ENCODE measurements at regions not wholly inside any gene's neighbourhood (a gene's known extent, or its start where the extent isn't known, plus 50 kb on each side); places are given as distances from the start of the nearest gene placed in this dataset.

GRCh38 chr10:61096056-61096455 lies 152.1 kb upstream of the RHOBTB1 start:
- TF ChIP-seq POLR2AphosphoS5 (IDR thresholded peaks at IDR 0.05) (no peak), CTCF (IDR thresholded peaks at IDR 0.05) (no peak), POLR2A (IDR thresholded peaks at IDR 0.05) (no peak)
- no peak overlapping the region for H3K4me3 ChIP-seq
- no peaks in the 10 kb centered on the region for H3K27me3 ChIP-seq
- intact Hi-C loops (cut with DNase I; ENCODE audit: low total_unique reads): no loop called here
- no peaks in the 10 kb centered on the region for H3K36me3 ChIP-seq
- DNase-seq (ENCODE audit: low spot score in 2 of 2): no peak
- no peaks in the 10 kb centered on the region for H3K4me1 ChIP-seq
- no peak overlapping the region for H3K27ac ChIP-seq
- H3K9me3 ChIP-seq: no peaks in the 10 kb centered on the region

DNA sequence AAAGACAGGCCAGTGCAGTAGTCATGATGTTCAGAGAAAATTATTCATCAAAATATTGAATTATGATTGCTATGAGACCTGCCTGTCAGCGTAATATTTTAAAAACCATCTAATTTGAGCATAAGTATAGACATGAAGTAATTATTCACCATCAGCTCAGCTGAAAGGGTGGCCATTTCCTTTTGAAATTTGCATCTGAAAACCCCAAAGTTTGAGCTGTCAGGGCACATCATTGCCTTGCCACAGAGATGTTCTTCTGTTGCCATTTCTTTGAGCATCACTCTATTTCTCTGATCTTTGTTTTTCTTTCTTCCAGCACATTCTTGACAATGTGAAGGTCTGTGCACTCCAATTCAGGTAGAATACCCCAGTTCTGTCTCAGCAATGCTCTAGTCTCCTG lies 147.5 kb upstream of the RHOBTB1 start:
- DNase-seq (ENCODE audit: low spot score in 2 of 2): no peak
- Histone ChIP-seq H3K9me3 (no peaks in the 10 kb centered on the region), H3K27me3 (no peaks in the 10 kb centered on the region), H3K27ac (no peak overlapping the region), H3K36me3 (no peaks in the 10 kb centered on the region), H3K4me1 (no peaks in the 10 kb centered on the region), H3K4me3 (no peak overlapping the region)
- TF ChIP-seq CTCF (IDR thresholded peaks at IDR 0.05) (no peak), POLR2AphosphoS5 (IDR thresholded peaks at IDR 0.05) (no peak), POLR2A (IDR thresholded peaks at IDR 0.05) (no peak)
- intact Hi-C loops (cut with DNase I; ENCODE audit: low total_unique reads): no loop called here

GRCh38 chr10:61089251-61089650 lies 145.3 kb upstream of the RHOBTB1 start:
- H3K27me3 ChIP-seq: no peaks in the 10 kb centered on the region
- intact Hi-C loops (cut with DNase I; ENCODE audit: low total_unique reads): no loop called here
- H3K36me3 ChIP-seq: no peaks in the 10 kb centered on the region
- H3K27ac ChIP-seq: no peak overlapping the region
- H3K4me1 ChIP-seq: no peaks in the 10 kb centered on the region
- H3K9me3 ChIP-seq: no peaks in the 10 kb centered on the region
- TF ChIP-seq POLR2AphosphoS5 (IDR thresholded peaks at IDR 0.05): no peak
- TF ChIP-seq POLR2A (IDR thresholded peaks at IDR 0.05): no peak
- no peak for TF ChIP-seq CTCF (IDR thresholded peaks at IDR 0.05)
- DNase-seq (ENCODE audit: low spot score in 2 of 2): no peak
- H3K4me3 ChIP-seq: no peak overlapping the region

DNA sequence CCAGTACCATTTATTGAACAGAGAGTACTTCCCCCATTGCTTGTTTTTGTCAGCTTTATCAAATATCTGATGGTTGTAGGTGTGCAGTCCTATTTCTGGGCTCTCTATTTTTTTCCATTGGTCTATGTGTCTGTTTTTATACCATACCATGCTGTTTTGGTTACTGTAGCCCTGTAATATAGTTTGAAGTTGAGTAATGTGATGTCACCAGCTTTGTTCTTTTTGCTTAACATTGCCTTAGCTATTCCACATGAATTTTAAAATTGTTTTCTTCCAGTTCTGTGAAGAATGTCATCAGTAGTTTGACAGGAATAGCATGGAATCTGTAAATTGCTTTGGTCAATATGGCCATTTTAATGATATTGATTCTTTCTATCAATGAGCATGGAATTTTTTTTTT lies 140.5 kb upstream of the RHOBTB1 start:
- TF ChIP-seq POLR2AphosphoS5 (IDR thresholded peaks at IDR 0.05): no peak
- TF ChIP-seq POLR2A (IDR thresholded peaks at IDR 0.05): no peak
- no peak for TF ChIP-seq CTCF (IDR thresholded peaks at IDR 0.05)
- H3K4me3 ChIP-seq: no peak overlapping the region
- H3K27me3 ChIP-seq: no peaks in the 10 kb centered on the region
- no peak overlapping the region for H3K27ac ChIP-seq
- H3K9me3 ChIP-seq: no peaks in the 10 kb centered on the region
- intact Hi-C loops (cut with DNase I; ENCODE audit: low total_unique reads): no loop called here
- H3K4me1 ChIP-seq: no peaks in the 10 kb centered on the region
- no peak for DNase-seq (ENCODE audit: low spot score in 2 of 2)
- no peaks in the 10 kb centered on the region for H3K36me3 ChIP-seq

DNA sequence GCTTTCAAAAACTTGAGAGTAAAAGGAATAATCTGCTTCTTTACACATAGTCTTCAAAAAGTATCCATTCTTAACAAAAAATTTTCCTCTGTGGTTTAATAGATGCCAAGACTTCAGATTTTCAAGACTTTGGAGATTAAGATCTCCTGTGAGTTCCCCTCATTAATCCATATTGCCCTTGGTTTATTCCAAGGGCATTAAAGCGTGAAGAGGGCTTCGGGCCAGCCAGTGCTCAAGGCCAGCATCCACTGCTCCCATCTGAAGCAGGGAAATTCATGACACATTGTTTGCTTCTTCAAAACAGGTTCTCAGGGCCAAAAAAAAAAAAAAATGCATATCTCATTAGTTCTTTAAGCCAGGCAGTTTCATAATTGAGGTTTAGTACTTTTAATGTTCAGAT lies 137.3 kb upstream of the RHOBTB1 start:
- H3K9me3 ChIP-seq: no peaks in the 10 kb centered on the region
- no peaks in the 10 kb centered on the region for H3K36me3 ChIP-seq
- no peak for DNase-seq (ENCODE audit: low spot score in 2 of 2)
- H3K4me1 ChIP-seq: no peaks in the 10 kb centered on the region
- intact Hi-C loops (cut with DNase I; ENCODE audit: low total_unique reads): no loop called here
- H3K27ac ChIP-seq: no peak overlapping the region
- no peaks in the 10 kb centered on the region for H3K27me3 ChIP-seq
- H3K4me3 ChIP-seq: no peak overlapping the region
- TF ChIP-seq POLR2AphosphoS5 (IDR thresholded peaks at IDR 0.05) (no peak), CTCF (IDR thresholded peaks at IDR 0.05) (no peak), POLR2A (IDR thresholded peaks at IDR 0.05) (no peak)

All from breast epithelium (tissue), 4 donors.